IPS-15b (cell line): ENCODE measurements at regions not wholly inside any gene's neighbourhood (a gene's known extent, or its start where the extent isn't known, plus 50 kb on each side); places are given as distances from the start of the nearest gene placed in this dataset.
"Not testable (repeated sequence)": the region's sequence is repeated elsewhere in the genome, so short reads cannot be mapped to it uniquely, and the experiment has no call there.

Experiments used
- H3K27me3 ChIP-seq: one replicate; pipeline ENCODE4 v1.6.1; 2013; ENCODE audit warnings: low read length; ENCODE audit not compliant: control insufficient read depth, insufficient read depth
- H3K36me3 ChIP-seq: one replicate; pipeline ENCODE4 v1.6.1; 2013; ENCODE audit warnings: low read length; ENCODE audit not compliant: control insufficient read depth, insufficient read depth
- H3K4me1 ChIP-seq: one replicate; pipeline ENCODE4 v1.6.1; 2013; ENCODE audit warnings: mild to moderate bottlenecking, low read length; ENCODE audit not compliant: control insufficient read depth, insufficient read depth
- H3K4me3 ChIP-seq: one replicate; pipeline ENCODE4 v1.5.1; 2013; ENCODE audit warnings: low read depth, low read length
- H3K9ac ChIP-seq: one replicate; pipeline ENCODE4 v1.6.1; 2013; ENCODE audit warnings: low read depth, mild to moderate bottlenecking, low read length
- H3K9me3 ChIP-seq: one replicate; pipeline ENCODE4 v1.6.1; 2013; ENCODE audit warnings: mild to moderate bottlenecking, low read length; ENCODE audit not compliant: control insufficient read depth, insufficient read depth

DNA sequence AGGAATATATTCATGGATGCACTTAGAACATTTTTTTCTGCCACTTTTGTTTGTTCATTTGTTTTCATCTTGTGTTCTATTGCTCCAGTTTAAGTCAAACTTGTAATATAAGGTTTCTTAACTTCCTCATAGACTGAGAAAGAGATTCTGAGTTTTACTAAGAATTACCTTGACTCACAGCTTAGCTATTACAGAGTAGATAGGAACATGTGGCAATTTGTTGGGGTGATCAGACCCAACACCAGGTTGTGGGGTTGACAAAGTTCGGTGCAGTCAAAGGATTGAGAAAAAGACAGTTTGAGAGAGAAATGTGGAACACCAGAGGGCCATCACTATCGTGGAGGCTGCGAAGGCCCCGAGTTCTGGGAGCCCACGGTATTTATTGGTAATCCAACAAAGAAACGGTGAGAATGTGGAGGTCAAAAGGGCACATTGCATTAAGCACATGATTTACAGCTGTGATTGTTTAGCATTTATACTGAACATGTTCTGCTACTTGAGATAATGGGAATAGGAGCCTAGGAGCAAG, 2526.0 kb downstream of the PCDH9 start:
- no peaks in the 10 kb centered on the region for H3K36me3 ChIP-seq
- H3K4me3 ChIP-seq: no peak overlapping the region
- H3K9me3 ChIP-seq: no peaks in the 10 kb centered on the region
- H3K9ac ChIP-seq: no peak overlapping the region
- H3K27me3 ChIP-seq: no peaks in the 10 kb centered on the region
- H3K4me1 ChIP-seq: no peaks in the 10 kb centered on the region

DNA sequence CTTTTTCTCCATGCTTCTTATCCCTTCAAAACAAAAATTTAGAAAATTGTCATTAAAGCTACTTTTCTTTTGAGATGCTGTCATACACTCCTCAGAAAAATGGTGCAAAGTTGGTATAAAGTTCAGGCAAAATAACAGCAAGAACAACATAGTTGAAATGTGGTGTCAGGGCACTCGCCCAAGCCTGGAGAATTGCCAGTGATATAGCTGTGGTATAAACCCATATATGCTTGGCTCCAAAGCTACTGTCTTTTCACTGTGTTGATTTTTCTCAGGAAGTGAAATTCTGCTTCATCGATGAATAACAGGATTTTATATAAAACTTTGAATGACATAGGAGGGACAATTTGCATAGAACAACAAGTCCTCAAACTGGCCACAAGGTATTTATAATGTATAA, 2532.9 kb downstream of the PCDH9 start:
- H3K4me3 ChIP-seq: no peak overlapping the region

GRCh38 chr13:64688893-64689677, 2541.1 kb downstream of the PCDH9 start:
- Histone ChIP-seq H3K9ac (no peak overlapping the region), H3K4me1 (peaks cover 12% of the 10 kb centered on the region), H3K4me3 (no peak overlapping the region), H3K9me3 (no peaks in the 10 kb centered on the region), H3K27me3 (no peaks in the 10 kb centered on the region), H3K36me3 (no peaks in the 10 kb centered on the region)

More for the DNA sequence above, 2532.9 kb downstream of the PCDH9 start:
- Histone ChIP-seq H3K9ac (no peak overlapping the region), H3K4me1 (no peaks in the 10 kb centered on the region), H3K27me3 (no peaks in the 10 kb centered on the region), H3K9me3 (no peaks in the 10 kb centered on the region), H3K36me3 (no peaks in the 10 kb centered on the region)

DNA sequence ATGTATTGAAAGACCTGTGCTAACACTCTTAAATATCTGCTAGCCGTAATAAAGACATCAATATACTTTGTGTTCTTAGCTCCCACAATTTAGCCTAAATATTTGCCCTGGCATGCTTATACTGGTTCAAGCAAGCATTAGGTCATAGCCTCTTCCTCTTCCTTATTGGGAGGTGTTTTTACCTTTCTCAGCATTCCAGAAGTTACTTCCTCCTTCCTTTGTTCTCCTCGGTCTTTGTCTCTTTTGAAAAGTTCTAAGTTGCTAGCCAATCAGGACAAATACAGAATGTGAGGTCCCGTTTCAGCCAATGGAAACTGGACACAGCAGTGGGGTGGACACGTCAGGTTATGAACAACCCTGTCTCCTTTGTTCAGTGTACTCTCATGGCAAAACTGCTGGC, 2543.6 kb downstream of the PCDH9 start:
- H3K27me3 ChIP-seq, H3K4me3 ChIP-seq, H3K9me3 ChIP-seq, H3K9ac ChIP-seq, H3K36me3 ChIP-seq: not testable (repeated sequence)
- H3K4me1 ChIP-seq: peaks cover 17% of the 10 kb centered on the region

DNA sequence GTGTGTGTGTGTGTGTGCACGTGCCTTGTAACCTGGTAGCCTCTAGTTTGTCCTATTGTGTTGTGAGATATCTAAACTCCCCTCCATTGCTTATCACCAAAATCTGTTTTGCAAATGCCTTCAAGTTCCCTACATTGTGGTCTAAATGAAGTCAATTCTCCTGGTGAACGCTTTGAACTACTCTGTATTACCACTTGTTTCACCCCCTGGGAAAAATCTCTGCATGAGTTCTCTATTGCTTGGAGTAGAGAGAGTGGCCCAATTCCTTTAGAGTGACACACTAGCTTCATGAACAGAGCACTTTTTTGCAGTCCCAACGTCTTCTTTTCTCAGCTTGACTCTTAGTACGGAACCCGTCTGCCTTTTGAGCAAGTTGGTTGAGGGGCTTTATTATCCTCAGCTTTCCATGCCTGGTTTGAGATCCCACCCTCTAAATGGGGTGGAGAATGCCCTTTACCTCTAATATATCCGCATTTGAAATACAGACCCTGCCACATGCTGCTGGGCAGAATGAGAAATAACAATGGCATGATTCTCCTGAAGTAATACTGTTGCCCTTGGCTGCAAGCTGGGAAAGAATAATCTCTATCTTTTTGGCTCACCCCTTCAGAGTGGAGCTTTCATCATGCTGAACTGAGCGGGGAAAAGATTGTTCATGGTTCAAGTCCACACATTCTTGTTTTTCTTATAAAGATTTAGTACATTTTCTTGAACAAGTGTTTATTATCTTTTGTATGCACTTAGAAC, 2545.3 kb downstream of the PCDH9 start:
- no peak overlapping the region for H3K9ac ChIP-seq
- H3K4me1 ChIP-seq: peaks cover 17% of the 10 kb centered on the region
- H3K9me3 ChIP-seq: no peaks in the 10 kb centered on the region
- H3K36me3 ChIP-seq: no peaks in the 10 kb centered on the region
- H3K27me3 ChIP-seq: no peaks in the 10 kb centered on the region
- no peak overlapping the region for H3K4me3 ChIP-seq

GRCh38 chr13:64684108-64684507, 2546.0 kb downstream of the PCDH9 start:
- no peaks in the 10 kb centered on the region for H3K9me3 ChIP-seq
- H3K4me3 ChIP-seq: no peak overlapping the region
- H3K36me3 ChIP-seq: no peaks in the 10 kb centered on the region
- H3K9ac ChIP-seq: no peak overlapping the region
- H3K27me3 ChIP-seq: no peaks in the 10 kb centered on the region
- peaks cover 17% of the 10 kb centered on the region for H3K4me1 ChIP-seq

GRCh38 chr13:64680739-64681138, 2549.4 kb downstream of the PCDH9 start:
- Histone ChIP-seq H3K4me1 (peaks cover 15% of the 10 kb centered on the region), H3K9me3 (no peaks in the 10 kb centered on the region), H3K9ac (no peak overlapping the region), H3K27me3 (no peaks in the 10 kb centered on the region), H3K36me3 (no peaks in the 10 kb centered on the region), H3K4me3 (no peak overlapping the region)

- no peaks in the 10 kb centered on the region for H3K27me3 ChIP-seq
- H3K4me1 ChIP-seq: peaks cover 4% of the 10 kb centered on the region
- no peak overlapping the region for H3K4me3 ChIP-seq
Measured at GRCh38 chr13:64675255-64675892, 2554.8 kb downstream of the PCDH9 start.

DNA sequence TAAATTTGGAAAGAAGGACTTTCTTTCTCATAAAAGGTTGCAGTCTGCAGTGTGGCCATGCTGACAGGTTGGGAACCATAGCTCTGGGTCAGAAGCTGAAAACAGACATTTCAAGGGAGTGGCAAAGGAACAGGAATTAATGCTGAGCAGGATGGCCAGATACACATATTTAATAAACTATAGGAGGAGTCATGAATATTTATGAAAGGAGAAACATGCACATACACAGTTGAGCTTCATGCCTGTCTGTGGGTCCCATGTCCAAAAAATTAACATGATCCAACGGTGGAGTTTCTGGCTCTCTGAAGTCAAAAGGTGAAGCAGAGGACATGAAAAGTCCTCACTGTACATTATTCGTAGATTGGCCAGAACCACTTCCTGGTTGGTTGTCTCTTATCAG, 2556.0 kb downstream of the PCDH9 start:
- Histone ChIP-seq H3K36me3 (no peaks in the 10 kb centered on the region), H3K9ac (no peak overlapping the region), H3K4me1 (peaks cover 4% of the 10 kb centered on the region), H3K27me3 (no peaks in the 10 kb centered on the region), H3K4me3 (no peak overlapping the region), H3K9me3 (no peaks in the 10 kb centered on the region)

More at GRCh38 chr13:64675255-64675892, 2554.8 kb downstream of the PCDH9 start:
- H3K9ac ChIP-seq: no peak overlapping the region
- H3K9me3 ChIP-seq: no peaks in the 10 kb centered on the region
- H3K36me3 ChIP-seq: no peaks in the 10 kb centered on the region

DNA sequence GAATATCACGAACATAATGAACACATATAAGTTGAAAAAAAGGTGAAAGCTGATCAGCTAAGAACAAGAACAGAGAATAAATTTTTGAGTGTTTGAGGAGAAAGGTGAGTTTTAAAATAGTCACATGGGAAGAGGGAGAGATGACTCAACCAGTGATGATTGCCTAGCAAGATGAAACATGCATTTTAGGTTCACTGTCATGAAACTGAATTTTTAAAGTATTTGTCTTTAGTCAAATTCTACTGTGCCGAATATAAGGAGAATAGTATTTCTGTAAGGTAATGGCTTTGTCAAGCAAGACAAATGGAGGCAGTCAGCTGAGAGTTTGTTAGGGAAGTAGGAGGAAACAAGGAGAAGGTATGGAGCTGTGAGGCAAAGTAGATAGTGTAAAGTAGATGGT, 2557.4 kb downstream of the PCDH9 start:
- peaks cover 4% of the 10 kb centered on the region for H3K4me1 ChIP-seq
- no peaks in the 10 kb centered on the region for H3K9me3 ChIP-seq
- no peaks in the 10 kb centered on the region for H3K27me3 ChIP-seq
- no peak overlapping the region for H3K9ac ChIP-seq
- H3K36me3 ChIP-seq: no peaks in the 10 kb centered on the region
- no peak overlapping the region for H3K4me3 ChIP-seq

DNA sequence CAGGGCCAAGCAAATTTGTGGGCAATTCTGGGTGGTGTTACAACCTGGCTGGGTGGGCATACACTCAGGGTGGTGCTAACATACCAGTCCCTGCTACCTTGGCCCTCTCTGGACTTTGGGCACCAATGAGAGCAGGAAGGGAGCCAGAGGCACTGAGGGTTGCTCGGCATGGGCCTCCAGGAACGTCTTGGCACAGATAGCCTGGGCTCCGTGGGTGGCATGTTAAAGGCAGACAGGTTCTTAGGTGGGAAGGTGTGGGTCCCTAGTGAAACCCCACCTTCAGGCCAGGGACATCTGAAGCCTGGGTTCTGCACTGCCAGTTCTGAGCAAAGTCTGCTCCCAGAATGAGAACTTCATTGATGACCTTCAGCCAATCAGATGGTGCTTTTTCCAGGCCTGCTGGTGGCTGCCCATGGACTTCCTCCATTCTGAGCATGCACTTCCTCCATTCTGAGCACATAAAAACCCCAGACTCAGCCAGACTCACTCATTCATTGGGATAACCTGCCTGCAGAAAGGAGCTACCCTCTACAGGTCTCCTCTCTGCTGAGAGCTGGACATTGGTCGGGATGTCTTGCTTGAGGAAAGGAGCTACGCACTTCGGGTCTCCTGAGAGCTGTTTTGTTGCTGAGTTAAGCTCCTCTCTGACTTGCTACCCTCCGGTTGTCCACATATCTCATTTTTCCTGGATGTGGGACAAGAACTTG, 2567.1 kb downstream of the PCDH9 start:
- Histone ChIP-seq H3K27me3 (no peaks in the 10 kb centered on the region), H3K9me3 (no peaks in the 10 kb centered on the region), H3K4me1 (no peaks in the 10 kb centered on the region), H3K9ac (no peak overlapping the region), H3K4me3 (no peak overlapping the region), H3K36me3 (no peaks in the 10 kb centered on the region)
